ENCODE measurements at regions not wholly inside any gene's neighbourhood (a gene's known extent, or its start where the extent isn't known, plus 50 kb on each side); places are given as distances from the start of the nearest gene placed in this dataset.

GRCh38 chr14:27945512-27945911 lies 821.1 kb upstream of the FOXG1 start:
- Histone ChIP-seq H3K9ac (no peak overlapping the region), H3K4me3 (ENCODE audit: low read depth, low read length) (no peak overlapping the region), H3K36me3 (ENCODE audit: control insufficient read depth, insufficient read depth, low read length) (no peaks in the 10 kb centered on the region), H3K27me3 (ENCODE audit: control insufficient read depth, insufficient read depth, low read length) (no peaks in the 10 kb centered on the region), H3K79me2 (no peaks in the 10 kb centered on the region), H3K9me3 (ENCODE audit: control insufficient read depth, low read length) (no peaks in the 10 kb centered on the region), H3K4me2 (ENCODE audit: low read length) (no peak overlapping the region), H3K4me1 (no peaks in the 10 kb centered on the region), H3K27ac (no peak overlapping the region), H2AFZ (no peak overlapping the region)
- TF ChIP-seq, protein P1, sequence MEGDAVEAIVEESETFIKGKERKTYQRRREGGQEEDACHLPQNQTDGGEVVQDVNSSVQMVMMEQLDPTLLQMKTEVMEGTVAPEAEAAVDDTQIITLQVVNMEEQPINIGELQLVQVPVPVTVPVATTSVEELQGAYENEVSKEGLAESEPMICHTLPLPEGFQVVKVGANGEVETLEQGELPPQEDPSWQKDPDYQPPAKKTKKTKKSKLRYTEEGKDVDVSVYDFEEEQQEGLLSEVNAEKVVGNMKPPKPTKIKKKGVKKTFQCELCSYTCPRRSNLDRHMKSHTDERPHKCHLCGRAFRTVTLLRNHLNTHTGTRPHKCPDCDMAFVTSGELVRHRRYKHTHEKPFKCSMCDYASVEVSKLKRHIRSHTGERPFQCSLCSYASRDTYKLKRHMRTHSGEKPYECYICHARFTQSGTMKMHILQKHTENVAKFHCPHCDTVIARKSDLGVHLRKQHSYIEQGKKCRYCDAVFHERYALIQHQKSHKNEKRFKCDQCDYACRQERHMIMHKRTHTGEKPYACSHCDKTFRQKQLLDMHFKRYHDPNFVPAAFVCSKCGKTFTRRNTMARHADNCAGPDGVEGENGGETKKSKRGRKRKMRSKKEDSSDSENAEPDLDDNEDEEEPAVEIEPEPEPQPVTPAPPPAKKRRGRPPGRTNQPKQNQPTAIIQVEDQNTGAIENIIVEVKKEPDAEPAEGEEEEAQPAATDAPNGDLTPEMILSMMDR (IDR thresholded peaks at IDR 0.05) = no peak

- H3K27me3 ChIP-seq (ENCODE audit: control insufficient read depth, insufficient read depth, low read length) = no peaks in the 10 kb centered on the region
- H3K4me3 ChIP-seq (ENCODE audit: low read depth, low read length) = no peak overlapping the region
- H3K9me3 ChIP-seq (ENCODE audit: control insufficient read depth, low read length) = no peaks in the 10 kb centered on the region
- no peak overlapping the region for H3K9ac ChIP-seq
- H3K27ac ChIP-seq = no peak overlapping the region
- no peaks in the 10 kb centered on the region for H3K4me1 ChIP-seq
- no peaks in the 10 kb centered on the region for H3K36me3 ChIP-seq (ENCODE audit: control insufficient read depth, insufficient read depth, low read length)
- H2AFZ ChIP-seq = no peak overlapping the region
- TF ChIP-seq, protein P1 (IDR thresholded peaks at IDR 0.05) = no peak
- no peaks in the 10 kb centered on the region for H3K79me2 ChIP-seq
- no peak overlapping the region for H3K4me2 ChIP-seq (ENCODE audit: low read length)
These were observed 807.8 kb upstream of the FOXG1 start for GRCh38 chr14:27958757-27959156.

DNA sequence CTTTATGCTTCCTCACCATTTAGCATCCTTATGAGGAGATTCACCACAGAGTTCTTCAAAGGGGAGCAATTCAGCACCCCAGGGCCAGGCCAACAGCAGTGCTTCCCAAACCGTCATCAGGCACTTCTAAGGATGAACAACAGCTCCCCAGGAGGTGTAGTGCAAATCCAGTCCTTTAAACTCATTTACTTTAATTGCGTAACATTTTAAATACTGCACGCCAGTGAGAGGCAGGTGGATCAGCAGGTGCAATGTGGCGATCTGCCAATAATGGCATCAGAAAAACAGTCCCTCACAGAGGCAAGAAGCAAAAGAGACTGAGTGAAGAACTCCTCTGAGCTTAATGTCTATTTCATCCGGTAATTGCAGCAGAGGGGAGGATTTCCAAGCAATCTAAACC lies 770.9 kb upstream of the FOXG1 start:
- TF ChIP-seq, protein P1 (IDR thresholded peaks at IDR 0.05) = no peak
- Histone ChIP-seq H3K36me3 (ENCODE audit: control insufficient read depth, insufficient read depth, low read length) (no peaks in the 10 kb centered on the region), H3K79me2 (no peaks in the 10 kb centered on the region), H3K9ac (no peak overlapping the region), H3K27ac (no peak overlapping the region), H3K27me3 (ENCODE audit: control insufficient read depth, insufficient read depth, low read length) (no peaks in the 10 kb centered on the region), H3K4me1 (no peaks in the 10 kb centered on the region), H3K4me3 (ENCODE audit: low read depth, low read length) (no peak overlapping the region), H3K4me2 (ENCODE audit: low read length) (no peak overlapping the region), H2AFZ (no peak overlapping the region), H3K9me3 (ENCODE audit: control insufficient read depth, low read length) (no peaks in the 10 kb centered on the region)

DNA sequence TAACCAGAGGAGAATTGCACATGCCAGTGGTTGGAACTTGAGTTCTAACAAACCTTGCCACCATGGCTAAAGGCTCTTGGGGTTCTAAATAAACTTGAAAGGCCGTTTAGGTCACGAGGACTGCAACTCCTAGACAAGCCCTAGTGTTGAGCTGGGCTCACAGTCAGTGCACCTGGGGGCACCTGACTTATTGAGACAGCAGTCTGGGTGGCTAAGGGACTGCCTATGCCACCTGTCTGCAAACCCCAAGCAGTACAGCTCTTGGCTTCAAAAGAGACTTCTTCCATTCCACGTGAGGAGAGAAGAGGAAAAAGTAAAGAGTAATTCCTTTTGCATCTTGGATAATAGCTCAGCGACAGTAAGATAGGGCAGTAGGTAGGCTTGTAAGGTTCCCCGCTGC lies 765.6 kb upstream of the FOXG1 start:
- Histone ChIP-seq H3K36me3 (ENCODE audit: control insufficient read depth, insufficient read depth, low read length) (no peaks in the 10 kb centered on the region), H3K27me3 (ENCODE audit: control insufficient read depth, insufficient read depth, low read length) (no peaks in the 10 kb centered on the region), H3K27ac (no peak overlapping the region), H3K4me1 (no peaks in the 10 kb centered on the region), H3K9me3 (ENCODE audit: control insufficient read depth, low read length) (no peaks in the 10 kb centered on the region), H3K79me2 (no peaks in the 10 kb centered on the region), H3K4me3 (ENCODE audit: low read depth, low read length) (no peak overlapping the region), H3K9ac (no peak overlapping the region), H2AFZ (no peak overlapping the region), H3K4me2 (ENCODE audit: low read length) (no peak overlapping the region)
- TF ChIP-seq, protein P1 (IDR thresholded peaks at IDR 0.05) = no peak

- Histone ChIP-seq H3K79me2 (no peaks in the 10 kb centered on the region), H3K4me1 (no peaks in the 10 kb centered on the region), H3K4me3 (ENCODE audit: low read depth, low read length) (no peak overlapping the region), H3K4me2 (ENCODE audit: low read length) (no peak overlapping the region), H3K27me3 (ENCODE audit: control insufficient read depth, insufficient read depth, low read length) (no peaks in the 10 kb centered on the region), H2AFZ (no peak overlapping the region), H3K27ac (no peak overlapping the region), H3K9me3 (ENCODE audit: control insufficient read depth, low read length) (no peaks in the 10 kb centered on the region), H3K9ac (no peak overlapping the region), H3K36me3 (ENCODE audit: control insufficient read depth, insufficient read depth, low read length) (no peaks in the 10 kb centered on the region)
- TF ChIP-seq, protein P1 (IDR thresholded peaks at IDR 0.05) = no peak
These were observed 753.8 kb upstream of the FOXG1 start for GRCh38 chr14:28012629-28013415.

All from parathyroid adenoma (tissue), 2 donors.